Left kidney (tissue), 1 donor: ENCODE measurements at regions not wholly inside any gene's neighbourhood (a gene's known extent, or its start where the extent isn't known, plus 50 kb on each side); places are given as distances from the start of the nearest gene placed in this dataset.

Experiments
- DNase-seq: peaks from one replicate; pipeline ENCODE4 v3.0.0-alpha.2; 2013

DNA sequence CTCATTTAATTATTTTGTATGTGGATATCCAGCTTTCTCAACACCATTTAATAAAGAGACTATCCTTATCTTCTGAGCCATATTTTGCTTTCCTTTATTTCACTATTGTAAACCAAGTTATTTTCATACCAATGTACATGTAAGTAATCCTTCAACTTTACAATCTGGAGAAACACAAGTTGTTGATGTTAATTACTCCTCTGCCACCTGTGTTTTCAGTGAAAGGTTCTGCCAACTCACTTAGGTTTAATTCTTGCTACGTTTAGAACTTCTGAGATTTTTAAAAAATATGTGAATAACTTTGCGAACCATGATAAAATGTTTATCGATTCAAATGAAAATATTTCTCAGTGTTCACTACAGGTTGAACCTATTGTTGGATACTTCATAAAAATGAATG, 244.4 kb downstream of the CDH7 start:
- DNase-seq = no peak

DNA sequence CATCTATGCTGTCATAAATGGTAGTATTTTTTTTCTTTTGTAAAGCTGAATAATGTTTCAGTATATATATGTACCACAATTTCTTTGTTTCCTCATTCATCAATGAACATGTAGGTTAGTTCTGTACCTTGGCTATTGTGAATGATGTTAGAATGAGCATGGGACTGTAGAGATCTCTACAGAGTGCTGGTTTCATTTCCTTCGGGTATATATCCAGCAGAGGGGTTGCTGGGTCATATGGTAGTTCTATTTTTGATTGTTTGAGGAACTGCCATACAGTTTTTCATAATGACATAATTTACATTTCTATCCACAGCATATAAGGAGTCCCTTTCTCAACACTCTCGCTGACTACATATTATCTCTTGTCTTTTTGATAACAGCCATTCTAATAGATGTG, 243.5 kb downstream of the CDH7 start:
- no peak for DNase-seq

DNA sequence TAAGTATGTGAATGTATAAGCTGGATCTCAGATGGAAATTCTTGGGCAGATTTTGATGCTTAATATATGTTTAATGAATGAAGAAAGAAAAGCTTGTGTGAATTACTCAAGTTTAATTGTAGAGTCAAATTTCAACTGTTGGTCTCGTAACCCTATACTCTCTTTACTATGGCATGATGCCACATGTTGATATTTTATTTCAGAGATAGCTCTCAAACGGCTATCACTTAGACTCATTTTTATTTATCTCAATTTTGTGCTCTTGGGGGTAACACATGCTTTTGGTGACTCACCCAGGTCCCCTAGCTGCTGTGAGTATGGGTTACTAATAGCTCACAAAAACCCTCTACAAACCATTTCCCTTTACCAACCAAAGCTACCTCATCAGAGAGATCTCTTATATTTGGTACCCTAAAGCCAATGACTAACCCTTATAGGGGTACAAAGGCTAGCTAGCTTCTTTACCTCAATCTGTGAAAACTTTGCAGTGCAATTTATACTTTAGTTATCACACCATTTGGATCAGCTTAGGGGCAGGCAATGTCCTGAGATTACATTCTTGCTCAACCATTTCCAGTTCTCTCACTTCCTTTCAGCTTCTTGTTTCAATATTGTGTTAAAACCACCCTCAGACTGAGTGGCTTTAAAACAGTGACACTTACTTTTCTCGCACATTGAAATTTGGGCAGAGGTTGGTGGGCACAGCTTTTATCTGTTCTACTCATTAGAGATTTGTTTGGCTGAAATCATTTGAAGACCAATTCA, 240.3 kb downstream of the CDH7 start:
- DNase-seq = peak; percentile 4

- peak; percentile 4 for DNase-seq
These were observed 239.4 kb downstream of the CDH7 start for GRCh38 chr18:65990174-65990690.

DNA sequence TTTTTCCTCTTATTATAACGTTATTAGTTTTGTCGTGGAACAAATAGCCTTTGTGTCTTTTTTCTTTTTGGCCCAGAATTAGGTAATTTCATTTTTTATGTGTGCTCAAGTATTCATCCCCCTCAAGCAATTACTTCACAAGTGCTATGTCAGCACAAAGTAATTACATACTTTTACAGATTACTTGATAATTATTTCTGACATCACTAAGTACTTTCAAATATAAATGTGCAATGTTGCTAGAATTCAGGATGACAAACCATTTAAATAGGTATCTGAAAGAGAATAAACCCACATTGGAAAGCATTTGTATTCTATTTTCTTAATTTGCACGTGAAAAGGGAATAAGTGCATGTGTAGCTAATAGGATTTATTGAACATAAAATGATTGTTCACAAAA, 238.2 kb downstream of the CDH7 start:
- DNase-seq = no peak

DNA sequence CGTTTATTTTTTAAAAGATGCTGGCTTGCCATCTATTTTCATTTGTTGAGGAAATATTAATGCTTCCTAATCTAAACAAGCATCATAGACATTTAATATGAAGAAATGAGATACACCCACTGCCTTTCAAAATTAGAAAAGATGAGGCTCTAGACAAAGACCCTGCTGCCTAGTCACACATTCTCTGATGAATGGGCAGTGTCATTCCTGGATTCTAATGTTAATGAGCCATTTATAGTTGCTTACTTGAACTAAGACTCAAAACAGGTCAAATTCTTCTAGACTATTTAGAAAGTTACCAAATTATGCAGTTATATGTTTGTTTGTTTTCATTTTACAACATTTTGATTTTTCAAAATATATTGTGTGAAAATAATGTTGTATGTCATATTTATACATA, 237.6 kb downstream of the CDH7 start:
- DNase-seq = no peak

GRCh38 chr18:65983750-65984149, 232.9 kb downstream of the CDH7 start:
- DNase-seq = no peak

DNA sequence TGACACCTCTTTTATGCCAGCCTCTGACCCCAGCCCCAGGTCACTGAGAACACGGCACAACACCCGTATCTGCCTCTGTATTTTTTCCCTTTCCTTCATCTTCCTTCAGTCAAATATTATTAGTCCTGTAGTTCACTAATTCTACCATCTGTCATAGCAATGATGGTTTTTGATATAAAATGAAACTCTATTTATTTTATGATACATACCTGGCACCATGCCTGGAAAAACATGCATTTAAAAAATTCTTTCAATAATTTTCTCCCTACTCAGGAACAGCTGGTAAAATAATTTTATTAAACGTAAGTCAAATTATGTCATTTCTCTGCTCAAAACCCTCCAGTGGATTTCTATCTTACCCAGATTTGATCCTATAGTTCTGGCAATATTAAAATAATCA, 224.7 kb downstream of the CDH7 start:
- no peak for DNase-seq

DNA sequence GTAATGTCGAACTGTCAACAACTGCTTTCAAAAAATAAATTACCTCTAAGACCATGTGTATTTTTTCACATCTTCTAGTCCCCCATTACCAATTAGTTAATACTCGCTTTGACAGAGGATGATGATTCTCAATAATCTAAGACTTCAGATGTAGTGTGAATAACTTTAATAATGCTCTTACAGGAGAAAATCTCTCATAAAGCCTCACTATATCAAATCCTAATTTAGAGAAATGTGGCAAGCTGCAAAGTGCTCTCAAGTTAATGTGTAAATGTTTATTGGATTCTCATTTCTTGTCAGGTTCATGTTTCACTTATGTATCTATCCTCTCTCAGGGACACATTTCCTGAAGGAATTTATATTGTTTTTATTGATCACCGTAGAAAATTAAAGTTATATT, 223.9 kb downstream of the CDH7 start:
- DNase-seq = no peak

- no peak for DNase-seq
These were observed 217.6 kb downstream of the CDH7 start for GRCh38 chr18:65968239-65969004.

DNA sequence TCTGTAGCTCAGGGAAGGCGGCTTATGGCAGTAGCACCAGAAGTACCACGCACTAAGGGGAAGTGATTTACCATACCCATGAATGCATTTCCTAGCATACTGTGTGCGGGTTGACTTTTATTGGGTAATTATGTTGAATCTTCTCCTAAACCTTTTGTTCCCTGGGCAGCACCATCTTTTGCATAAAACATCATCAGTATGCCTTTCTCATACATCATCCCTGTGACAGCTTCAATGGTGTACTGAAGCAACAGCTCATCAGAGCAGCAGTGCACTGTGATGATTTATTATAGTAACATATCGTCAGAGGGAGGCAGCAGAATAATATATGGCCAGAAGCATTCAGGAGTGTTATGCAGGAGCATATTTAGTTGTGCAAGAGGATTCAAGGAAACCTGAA, 204.9 kb downstream of the CDH7 start:
- DNase-seq = no peak

DNA sequence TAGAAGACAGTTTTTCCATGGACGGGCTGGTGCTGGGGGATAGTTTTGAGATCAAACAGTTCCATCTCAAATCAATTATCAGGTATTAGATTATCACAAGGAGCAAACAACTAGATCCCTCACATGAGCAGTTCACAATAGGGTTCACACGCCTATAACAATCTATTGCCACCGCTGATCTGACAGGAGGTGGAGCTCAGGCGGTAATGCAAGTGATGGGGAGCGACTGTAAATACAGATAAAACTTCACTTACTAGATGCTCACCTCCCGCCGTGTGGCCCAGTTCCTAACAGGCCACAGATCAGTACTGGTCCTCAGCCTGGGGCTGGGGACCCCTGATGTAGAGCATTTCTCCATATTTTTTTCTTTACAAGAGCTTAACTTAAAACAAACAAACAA, 203.6 kb downstream of the CDH7 start:
- no peak for DNase-seq

DNA sequence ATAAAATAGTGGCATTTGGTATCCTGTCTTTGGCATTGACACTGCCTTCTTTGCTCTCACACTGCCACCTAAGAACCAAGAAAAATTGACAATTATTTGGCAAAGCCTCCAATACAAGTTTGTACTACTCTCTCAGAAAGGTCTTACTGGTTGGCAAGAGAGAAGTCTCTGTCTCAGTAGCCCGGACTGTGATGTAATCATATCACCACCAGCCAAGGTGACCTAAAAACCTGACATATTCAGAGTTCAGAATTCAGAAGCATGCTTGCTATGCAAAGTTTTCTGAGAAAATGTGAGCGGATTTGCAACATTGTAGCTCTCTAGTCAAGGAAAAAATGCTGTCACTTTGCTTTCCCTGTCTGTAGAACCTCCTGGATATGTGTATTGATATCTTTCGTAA, 196.0 kb downstream of the CDH7 start:
- no peak for DNase-seq

GRCh38 chr18:65943268-65943667, 192.5 kb downstream of the CDH7 start:
- DNase-seq = no peak

- DNase-seq = no peak
These were observed 192.0 kb downstream of the CDH7 start for GRCh38 chr18:65942854-65943253.

GRCh38 chr18:65942104-65942503, 191.3 kb downstream of the CDH7 start:
- DNase-seq = no peak

GRCh38 chr18:65941482-65941881, 190.7 kb downstream of the CDH7 start:
- DNase-seq = no peak
